Mucosa of descending colon (tissue), 3 donors: ENCODE measurements at regions not wholly inside any gene's neighbourhood (a gene's known extent, or its start where the extent isn't known, plus 50 kb on each side); places are given as distances from the start of the nearest gene placed in this dataset.

Experiments
- ATAC-seq: fragments of 200-7000 bp; cut with Tn5 transposase; one replicate; pipeline ENCODE4 v1.9.1; 2020; ENCODE audit warnings: mild to moderate bottlenecking, moderate library complexity
- DNase-seq, 3 donors: peaks; one replicate each; pipeline ENCODE4 v3.0.0-alpha.2; 2020
- H3K36me3 ChIP-seq: fragments of 200-600 bp; one replicate; pipeline ENCODE4 v1.8.0; 2021; ENCODE audit warnings: low read depth, mild to moderate bottlenecking
- H3K4me1 ChIP-seq: fragments of 200-600 bp; one replicate; pipeline ENCODE4 v1.8.0; 2021; ENCODE audit warnings: low read depth, mild to moderate bottlenecking
- H3K4me3 ChIP-seq: fragments of 200-600 bp; one replicate; pipeline ENCODE4 v1.8.0; 2021; ENCODE audit warnings: mild to moderate bottlenecking
- H3K9me3 ChIP-seq: fragments of 200-600 bp; one replicate; pipeline ENCODE4 v1.8.0; 2021; ENCODE audit warnings: mild to moderate bottlenecking
- intact Hi-C, 2 donors: fragments of 100-400 bp; cut with DNase I in 1 of 2; cut with micrococcal nuclease in 1 of 2; formaldehyde crosslinking; loops; one replicate each; pipeline versions ENCODE4 v1.11.0 to v1.11.1; 2022; cut with DNase I, micrococcal nuclease
- TF ChIP-seq, protein P1 (sequence below): fragments of 200-600 bp; IDR thresholded peaks from one replicate; pipeline ENCODE4 v1.8.0; 2022; ENCODE audit warnings: antibody characterized with exemption, mild to moderate bottlenecking
- donor health status: DM: no; HTN: no; CAD: no; lungs with moderate emphysema.
- donor health status: DM: no; HTN: no; CAD: no.
- donor health status: DM: no; HTN: yes; CAD: no.

- no peak overlapping the region for H3K4me3 ChIP-seq
- TF ChIP-seq, protein P1, sequence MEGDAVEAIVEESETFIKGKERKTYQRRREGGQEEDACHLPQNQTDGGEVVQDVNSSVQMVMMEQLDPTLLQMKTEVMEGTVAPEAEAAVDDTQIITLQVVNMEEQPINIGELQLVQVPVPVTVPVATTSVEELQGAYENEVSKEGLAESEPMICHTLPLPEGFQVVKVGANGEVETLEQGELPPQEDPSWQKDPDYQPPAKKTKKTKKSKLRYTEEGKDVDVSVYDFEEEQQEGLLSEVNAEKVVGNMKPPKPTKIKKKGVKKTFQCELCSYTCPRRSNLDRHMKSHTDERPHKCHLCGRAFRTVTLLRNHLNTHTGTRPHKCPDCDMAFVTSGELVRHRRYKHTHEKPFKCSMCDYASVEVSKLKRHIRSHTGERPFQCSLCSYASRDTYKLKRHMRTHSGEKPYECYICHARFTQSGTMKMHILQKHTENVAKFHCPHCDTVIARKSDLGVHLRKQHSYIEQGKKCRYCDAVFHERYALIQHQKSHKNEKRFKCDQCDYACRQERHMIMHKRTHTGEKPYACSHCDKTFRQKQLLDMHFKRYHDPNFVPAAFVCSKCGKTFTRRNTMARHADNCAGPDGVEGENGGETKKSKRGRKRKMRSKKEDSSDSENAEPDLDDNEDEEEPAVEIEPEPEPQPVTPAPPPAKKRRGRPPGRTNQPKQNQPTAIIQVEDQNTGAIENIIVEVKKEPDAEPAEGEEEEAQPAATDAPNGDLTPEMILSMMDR, result no peak
- H3K4me1 ChIP-seq, result no peaks in the 10 kb centered on the region
- no peaks in the 10 kb centered on the region for H3K36me3 ChIP-seq
- DNase-seq (no peak), ATAC-seq (no peak)
- intact Hi-C loops, result no loop called here
- no peaks in the 10 kb centered on the region for H3K9me3 ChIP-seq
Observed at GRCh38 chr1:102627145-102627544, 481.2 kb downstream of the COL11A1 start.

DNA sequence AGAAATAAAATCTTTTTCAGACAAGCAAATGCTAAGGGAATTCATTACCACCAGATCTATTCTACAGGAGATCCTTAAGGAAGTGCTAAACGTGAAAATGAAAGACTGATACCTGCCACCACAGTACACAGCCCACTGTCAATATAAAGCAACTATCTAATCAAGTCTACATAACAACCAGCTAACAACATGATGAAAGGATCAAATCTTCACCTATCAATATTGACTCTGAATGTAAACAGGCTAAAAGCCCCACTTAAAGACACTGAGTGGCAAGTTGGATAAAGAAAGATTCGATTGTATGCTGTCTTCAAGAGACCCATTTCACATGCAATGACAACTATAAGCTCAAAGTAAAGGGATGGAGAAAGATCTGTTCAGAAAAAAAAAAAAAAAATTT is 492.4 kb downstream of the COL11A1 start:
- H3K36me3 ChIP-seq, result no peaks in the 10 kb centered on the region
- TF ChIP-seq, protein P1, result no peak
- DNase-seq (no peak), ATAC-seq (no peak)
- no peaks in the 10 kb centered on the region for H3K9me3 ChIP-seq
- no peaks in the 10 kb centered on the region for H3K4me1 ChIP-seq
- intact Hi-C loops, result no loop called here
- H3K4me3 ChIP-seq, result no peak overlapping the region

GRCh38 chr1:102595106-102595505 is 513.2 kb downstream of the COL11A1 start:
- no peak for ATAC-seq
- TF ChIP-seq, protein P1, result no peak
- H3K9me3 ChIP-seq, result no peaks in the 10 kb centered on the region
- no peak for DNase-seq
- H3K36me3 ChIP-seq, result no peaks in the 10 kb centered on the region
- H3K4me3 ChIP-seq, result no peak overlapping the region
- intact Hi-C loops, result no loop called here
- H3K4me1 ChIP-seq, result no peaks in the 10 kb centered on the region

DNA sequence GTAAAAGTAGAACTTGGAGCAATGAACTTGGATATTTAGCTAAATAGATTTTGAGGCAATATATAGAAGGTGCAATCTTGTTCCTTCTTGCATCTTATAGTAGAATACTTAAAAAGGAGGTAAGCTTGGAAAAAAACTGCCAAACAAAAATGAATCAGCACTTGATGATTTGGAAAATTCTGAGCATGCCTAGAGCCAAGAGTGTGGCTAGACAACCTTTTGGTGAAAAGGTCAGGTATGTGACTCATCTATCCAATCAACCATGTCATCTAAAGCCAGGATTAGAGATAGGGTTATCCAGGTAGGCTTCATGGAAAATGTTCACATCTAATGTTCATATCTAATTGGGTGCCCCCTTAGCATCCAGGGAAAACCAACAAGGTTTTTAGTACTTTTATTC is 515.0 kb downstream of the COL11A1 start:
- TF ChIP-seq, protein P1, result no peak
- intact Hi-C loops, result no loop called here
- no peak for ATAC-seq

DNA sequence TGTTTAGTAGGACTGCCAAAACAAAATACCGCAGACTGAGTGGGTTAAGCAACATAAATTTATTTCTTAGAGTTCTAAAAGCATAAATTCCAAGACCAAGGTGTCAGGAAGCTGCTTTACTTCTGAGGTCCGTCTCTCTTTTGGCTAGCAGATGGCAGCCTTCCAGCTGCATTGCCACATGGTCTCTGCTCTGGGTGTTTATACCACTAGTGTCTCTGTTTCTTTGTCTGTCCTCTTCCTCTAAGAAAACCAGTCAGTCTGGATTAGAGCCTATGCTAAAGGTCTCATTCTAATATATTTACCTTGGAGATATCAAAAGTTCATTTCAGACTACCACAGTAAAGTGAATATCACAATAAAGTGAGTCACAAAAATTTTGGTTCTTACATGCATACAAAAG is 519.8 kb downstream of the COL11A1 start:
- H3K4me3 ChIP-seq, result no peak overlapping the region
- DNase-seq, result peak in 1 of 3 donors; percentile 1
- no peaks in the 10 kb centered on the region for H3K9me3 ChIP-seq
- H3K36me3 ChIP-seq, result no peaks in the 10 kb centered on the region
- H3K4me1 ChIP-seq, result no peaks in the 10 kb centered on the region
- no peak for ATAC-seq
- intact Hi-C loops, result no loop called here
- TF ChIP-seq, protein P1, result no peak

More for the DNA sequence above, 515.0 kb downstream of the COL11A1 start:
- H3K4me3 ChIP-seq, result no peak overlapping the region
- no peak for DNase-seq
- H3K4me1 ChIP-seq, result no peaks in the 10 kb centered on the region
- H3K9me3 ChIP-seq, result no peaks in the 10 kb centered on the region
- H3K36me3 ChIP-seq, result no peaks in the 10 kb centered on the region

DNA sequence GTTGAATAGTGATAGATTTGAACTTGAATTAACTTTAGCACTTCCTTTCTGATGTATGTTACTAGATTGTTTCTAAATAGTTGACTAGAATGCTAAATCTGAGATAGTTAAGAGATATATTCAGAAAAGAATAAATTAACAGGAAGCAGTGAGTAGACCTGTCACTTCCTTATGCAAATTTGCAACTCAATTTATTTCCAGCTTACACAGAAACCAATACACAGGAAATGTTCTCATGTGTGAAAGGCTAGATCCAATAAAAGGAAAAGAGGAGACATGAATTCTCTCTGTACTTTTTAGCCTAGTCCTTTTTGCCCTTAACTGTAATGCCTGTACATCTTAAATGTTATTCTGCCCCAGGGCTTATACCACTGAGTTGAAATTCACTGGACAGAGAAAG is 522.3 kb downstream of the COL11A1 start:
- DNase-seq (no peak), ATAC-seq (no peak)
- no peaks in the 10 kb centered on the region for H3K9me3 ChIP-seq
- no peaks in the 10 kb centered on the region for H3K4me1 ChIP-seq
- intact Hi-C loops, result no loop called here
- H3K36me3 ChIP-seq, result no peaks in the 10 kb centered on the region
- TF ChIP-seq, protein P1, result no peak
- H3K4me3 ChIP-seq, result no peak overlapping the region
